ENCODE measurements at regions not wholly inside any gene's neighbourhood (a gene's known extent, or its start where the extent isn't known, plus 50 kb on each side); places are given as distances from the start of the nearest gene placed in this dataset.

- Mint-ChIP-seq H3K4me3 (no peak overlapping the region), H3K4me1 (peaks cover 4% of the 10 kb centered on the region), H3K9me3 (no peaks in the 10 kb centered on the region), H3K36me3 (ENCODE audit: low read depth) (no peaks in the 10 kb centered on the region), H3K27ac (no peak overlapping the region), H3K27me3 (ENCODE audit: insufficient read depth, low read depth, poor library complexity) (no peaks in the 10 kb centered on the region)
- no peaks in the 10 kb centered on the region for H3K79me2 ChIP-seq (replicated peaks; ENCODE audit: insufficient read depth)
- H3K27me3 ChIP-seq (ENCODE audit: insufficient read depth), result no peaks in the 10 kb centered on the region
- no peak overlapping the region for H3K4me3 ChIP-seq
- no peak overlapping the region for H3K27ac ChIP-seq (ENCODE audit: low read depth)
- TF ChIP-seq ZNF331 (CRISPR knock-in tag; IDR thresholded peaks at IDR 0.05; ENCODE audit: low read depth) (no peak), REST (IDR thresholded peaks at IDR 0.05; ENCODE audit: unreplicated experiment) (no peak), ZNF462 (CRISPR knock-in tag; IDR thresholded peaks at IDR 0.05) (no peak), CTCF (conservative IDR thresholded peaks at IDR 0.05; ENCODE audit: low read depth in 2 of 2) (no peak)
- peaks cover 6% of the 10 kb centered on the region; the same call in 1 of the 2 replicates for H3K4me1 ChIP-seq (ENCODE audit: insufficient read depth)
- H4K20me1 ChIP-seq (replicated peaks; ENCODE audit: insufficient read depth), result no peaks in the 10 kb centered on the region
- H3K9me2 ChIP-seq (ENCODE audit: insufficient read depth), result 0 out of 2 replicates have a peak, but pooled peaks cover 6% of the 10 kb centered on the region
- no peaks in the 10 kb centered on the region for H3K36me3 ChIP-seq (ENCODE audit: insufficient read depth)
- DNase-seq (ENCODE audit: low spot score), result no peak
- no peaks in the 10 kb centered on the region for H3F3A ChIP-seq (replicated peaks; ENCODE audit: low read depth)
- H3K4me2 ChIP-seq, result no peak overlapping the region
- ATAC-seq, result no peak
- H2AFZ ChIP-seq, result no peak overlapping the region
Observed at GRCh38 chr5:4148009-4148408, 552.4 kb downstream of the IRX1 start.

Measured in GM23338 (cell line).